Gastrocnemius medialis (tissue), 4 donors: ENCODE measurements at regions not wholly inside any gene's neighbourhood (a gene's known extent, or its start where the extent isn't known, plus 50 kb on each side); places are given as distances from the start of the nearest gene placed in this dataset.

Experiments
- ATAC-seq, 2 donors: fragments of 150-250 bp; one replicate each; pipeline ENCODE4 v1.9.1; 2016
- DNase-seq, 2 donors: peaks; one replicate each; pipeline ENCODE4 v3.0.0-alpha.2; 2019
- H3K27ac ChIP-seq, 4 donors: fragments of 200-600 bp; sonication (generic); 1 replicate in 1 of 4; 2 replicates in 3 of 4; pipeline ENCODE4 v1.5.1; 2016 to 2018; ENCODE audit warnings: mild to moderate bottlenecking in 2 of 4, moderate library complexity in 1 of 4
- H3K27me3 ChIP-seq, 3 donors: fragments of 200-600 bp; sonication (generic) in 2 of 3; 1 replicate in 1 of 3; 2 replicates in 2 of 3; pipeline versions ENCODE4 v1.5.1 to v1.6.0; 2016 to 2019; ENCODE audit warnings: mild to moderate bottlenecking in 1 of 3, moderate library complexity in 1 of 3
- H3K36me3 ChIP-seq, 2 donors: fragments of 200-600 bp; sonication (generic) in 1 of 2; one replicate each; pipeline ENCODE4 v1.5.1; 2017 to 2018
- H3K4me1 ChIP-seq, 2 donors: fragments of 200-600 bp; sonication (generic) in 1 of 2; one replicate each; pipeline ENCODE4 v1.5.1; 2016 to 2017; ENCODE audit warnings: mild to moderate bottlenecking in 2 of 2
- H3K4me3 ChIP-seq, 4 donors: fragments of 200-600 bp; sonication (generic) in 3 of 4; 1 replicate in 1 of 4; 2 replicates in 3 of 4; pipeline ENCODE4 v1.5.1; 2016 to 2019; ENCODE audit warnings: mild to moderate bottlenecking in 2 of 4
- H3K9me3 ChIP-seq, 3 donors: fragments of 200-600 bp; sonication (generic) in 2 of 3; 1 replicate in 1 of 3; 2 replicates in 2 of 3; pipeline ENCODE4 v1.5.1; 2016 to 2019
- POLR2A ChIP-seq, 2 donors: fragments of 450-650 bp; IDR thresholded peaks; one replicate each; pipeline ENCODE4 v1.6.1; 2017; ENCODE audit warnings: antibody characterized with exemption in 2 of 2, mild to moderate bottlenecking in 2 of 2, moderate library complexity in 2 of 2
- in situ Hi-C, 4 donors: fragments of 200-750 bp; cut with MboI; loops; one replicate each; pipeline versions ENCODE4 v1.15.0 to v1.8.0; 2017; ENCODE audit warnings: low sequenced_read_pairs in 4 of 4
- intact Hi-C: fragments of 100-400 bp; cut with DNase I; formaldehyde crosslinking; loops from one replicate; pipeline ENCODE4 v1.15.1; 2023; ENCODE audit warnings: low total_unique reads
- TF ChIP-seq, protein P1 (sequence below), 5 experiments: fragments of 450-650 bp in 3 of 5; fragments of 200-600 bp in 2 of 5; sonication (generic) in 2 of 5; IDR thresholded peaks in 4 of 5; conservative IDR thresholded peaks in 1 of 5; 1 replicate in 4 of 5; 2 replicates in 1 of 5; pipeline ENCODE4 v1.5.1; 2016 to 2019; ENCODE audit warnings: antibody characterized with exemption in 5 of 5, mild to moderate bottlenecking in 3 of 5, moderate library complexity in 3 of 5

GRCh38 chr12:92278378-92278828 lies 132.8 kb upstream of the BTG1 start:
- H3K9me3 ChIP-seq, result no peaks in the 10 kb centered on the region
- no peaks in the 10 kb centered on the region for H3K27me3 ChIP-seq
- H3K36me3 ChIP-seq, result no peaks in the 10 kb centered on the region
- no peak for DNase-seq
- H3K27ac ChIP-seq, result peak overlapping the region; percentile 9 to 67 (median 28)
- peaks cover 0 to 5% of the 10 kb centered on the region in 2 donors for H3K4me1 ChIP-seq
- no peak overlapping the region for H3K4me3 ChIP-seq
- in situ Hi-C loops, result no loop called here
- TF ChIP-seq, protein P1, sequence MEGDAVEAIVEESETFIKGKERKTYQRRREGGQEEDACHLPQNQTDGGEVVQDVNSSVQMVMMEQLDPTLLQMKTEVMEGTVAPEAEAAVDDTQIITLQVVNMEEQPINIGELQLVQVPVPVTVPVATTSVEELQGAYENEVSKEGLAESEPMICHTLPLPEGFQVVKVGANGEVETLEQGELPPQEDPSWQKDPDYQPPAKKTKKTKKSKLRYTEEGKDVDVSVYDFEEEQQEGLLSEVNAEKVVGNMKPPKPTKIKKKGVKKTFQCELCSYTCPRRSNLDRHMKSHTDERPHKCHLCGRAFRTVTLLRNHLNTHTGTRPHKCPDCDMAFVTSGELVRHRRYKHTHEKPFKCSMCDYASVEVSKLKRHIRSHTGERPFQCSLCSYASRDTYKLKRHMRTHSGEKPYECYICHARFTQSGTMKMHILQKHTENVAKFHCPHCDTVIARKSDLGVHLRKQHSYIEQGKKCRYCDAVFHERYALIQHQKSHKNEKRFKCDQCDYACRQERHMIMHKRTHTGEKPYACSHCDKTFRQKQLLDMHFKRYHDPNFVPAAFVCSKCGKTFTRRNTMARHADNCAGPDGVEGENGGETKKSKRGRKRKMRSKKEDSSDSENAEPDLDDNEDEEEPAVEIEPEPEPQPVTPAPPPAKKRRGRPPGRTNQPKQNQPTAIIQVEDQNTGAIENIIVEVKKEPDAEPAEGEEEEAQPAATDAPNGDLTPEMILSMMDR (IDR thresholded peaks at IDR 0.05 in 4 of 5, conservative IDR thresholded peaks at IDR 0.05 in 1 of 5), result no peak
- TF ChIP-seq POLR2A (IDR thresholded peaks at IDR 0.05), result no peak
- ATAC-seq, result peak; percentile 66 to 92
- intact Hi-C loops, result no loop called here

DNA sequence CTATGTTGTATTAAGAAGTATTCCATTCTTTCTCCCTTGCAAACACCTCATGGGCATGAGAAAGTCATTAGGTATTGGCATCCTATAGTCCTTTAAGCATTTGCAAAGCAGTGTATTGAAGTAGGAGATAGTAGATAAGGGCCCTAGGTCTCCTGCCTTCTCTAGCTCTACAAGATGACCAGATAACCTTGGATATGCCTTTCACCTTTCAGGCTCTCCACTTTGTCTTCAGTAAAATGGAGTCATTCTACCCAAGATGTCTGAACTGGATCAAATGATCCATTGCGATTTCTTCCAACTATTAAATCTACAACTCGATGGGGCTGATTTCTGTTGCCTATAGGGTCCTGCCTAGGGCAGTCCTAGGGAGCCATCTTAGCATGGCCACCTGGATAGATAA lies 132.1 kb upstream of the BTG1 start:
- Histone ChIP-seq H3K36me3 (no peaks in the 10 kb centered on the region), H3K9me3 (no peaks in the 10 kb centered on the region), H3K4me3 (no peak overlapping the region), H3K27ac (peak overlapping the region; percentile 9 to 55 (median 28)), H3K27me3 (no peaks in the 10 kb centered on the region), H3K4me1 (peaks cover 0 to 5% of the 10 kb centered on the region in 2 donors)
- in situ Hi-C loops, result no loop called here
- ATAC-seq, result no peak
- intact Hi-C loops, result no loop called here
- no peak for DNase-seq
- TF ChIP-seq POLR2A (IDR thresholded peaks at IDR 0.05), result no peak
- TF ChIP-seq, protein P1 (IDR thresholded peaks at IDR 0.05 in 4 of 5, conservative IDR thresholded peaks at IDR 0.05 in 1 of 5), result no peak

DNA sequence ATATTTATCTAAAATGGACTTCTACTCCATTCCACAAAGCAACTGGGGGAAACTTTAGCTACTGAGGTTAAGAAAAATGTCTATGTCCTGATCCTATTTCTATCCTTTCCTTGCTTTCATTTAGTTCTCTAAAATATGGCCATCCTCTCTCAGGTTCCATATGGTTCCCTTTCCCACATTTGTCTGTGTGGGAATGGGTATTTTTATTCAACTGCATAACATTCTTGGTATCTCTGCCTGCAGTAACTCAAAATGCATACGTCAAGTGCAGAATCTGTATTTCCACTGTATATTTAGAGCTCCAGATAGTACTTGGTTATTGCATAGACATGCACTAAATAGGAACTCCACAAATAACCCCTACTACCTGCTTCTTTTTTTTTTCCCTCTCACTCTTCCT lies 130.6 kb upstream of the BTG1 start:
- TF ChIP-seq POLR2A (IDR thresholded peaks at IDR 0.05), result no peak
- TF ChIP-seq, protein P1 (IDR thresholded peaks at IDR 0.05 in 4 of 5, conservative IDR thresholded peaks at IDR 0.05 in 1 of 5), result no peak
- no peaks in the 10 kb centered on the region for H3K27me3 ChIP-seq
- DNase-seq (no peak), ATAC-seq (no peak)
- intact Hi-C loops (no loop called here), in situ Hi-C loops (no loop called here)
- H3K4me3 ChIP-seq, result no peak overlapping the region
- no peaks in the 10 kb centered on the region for H3K9me3 ChIP-seq
- peaks cover 0 to 5% of the 10 kb centered on the region in 2 donors for H3K4me1 ChIP-seq
- H3K27ac ChIP-seq, result no peak overlapping the region
- no peaks in the 10 kb centered on the region for H3K36me3 ChIP-seq

GRCh38 chr12:92275443-92276154 lies 130.0 kb upstream of the BTG1 start:
- in situ Hi-C loops (no loop called here), intact Hi-C loops (no loop called here)
- Histone ChIP-seq H3K4me1 (peaks cover 0 to 5% of the 10 kb centered on the region in 2 donors), H3K27me3 (no peaks in the 10 kb centered on the region), H3K9me3 (no peaks in the 10 kb centered on the region), H3K36me3 (no peaks in the 10 kb centered on the region), H3K4me3 (no peak overlapping the region), H3K27ac (no peak overlapping the region)
- no peak for ATAC-seq
- DNase-seq, result no peak
- TF ChIP-seq, protein P1 (IDR thresholded peaks at IDR 0.05 in 4 of 5, conservative IDR thresholded peaks at IDR 0.05 in 1 of 5), result no peak
- no peak for TF ChIP-seq POLR2A (IDR thresholded peaks at IDR 0.05)
